Caco-2 (cell line): ENCODE measurements at regions not wholly inside any gene's neighbourhood (a gene's known extent, or its start where the extent isn't known, plus 50 kb on each side); places are given as distances from the start of the nearest gene placed in this dataset.

ENCODE experiments used
- BruUV-seq: library from RNA; stranded (reverse); fragments of 400-500 nt; replicated peaks from 2 replicates; lab custom pipeline; 2021; lab: Mats Ljungman, UMichigan
- CTCF ChIA-PET: fragments of 300-600 bp; sonication (Branson Sonifier 250); formaldehyde crosslinking; loops from one replicate; lab custom pipeline; 2022; ENCODE audit warnings: antibody characterized with exemption; lab: Charles Lee
- POLR2A ChIA-PET: fragments of 300-600 bp; sonication (Branson Sonifier 250); formaldehyde crosslinking; loops from one replicate; lab custom pipeline; 2022; ENCODE audit warnings: antibody characterized with exemption; lab: Charles Lee
- DNase-seq, 2 experiments: peaks; one replicate each; pipeline versions ENCODE4 v3.0.0 to v3.0.0-alpha.2; 2020 to 2022
- H3K27me3 ChIP-seq: replicated peaks from 2 replicates; pipeline ENCODE4 v1.6.0; 2011; ENCODE audit warnings: low read length; ENCODE audit not compliant: control insufficient read depth, insufficient read depth
- H3K36me3 ChIP-seq: 2 replicates; pipeline ENCODE4 v1.5.1; 2011; ENCODE audit warnings: low read length; ENCODE audit not compliant: control insufficient read depth, insufficient read depth
- H3K4me1 ChIP-seq: fragments of 250-450 bp; sonication (Bioruptor Pico); 2 replicates; pipeline ENCODE4 v1.5.1; 2020; ENCODE audit warnings: mild to moderate bottlenecking
- H3K4me3 ChIP-seq: 2 replicates; pipeline ENCODE4 v1.5.1; 2011; ENCODE audit warnings: low read depth, mild to moderate bottlenecking, control low read depth, low read length
- H3K9me3 ChIP-seq: fragments of 250-450 bp; sonication (Bioruptor Pico); 2 replicates; pipeline ENCODE4 v1.5.1; 2020; ENCODE audit warnings: mild to moderate bottlenecking, moderate library complexity
- H3K27ac Mint-ChIP-seq: one replicate; pipeline ENCODE4 v1.8.0; 2022; ENCODE audit warnings: mixed read lengths; ENCODE audit not compliant: unreplicated experiment
- H3K27me3 Mint-ChIP-seq: one replicate; pipeline ENCODE4 v1.8.0; 2022; ENCODE audit warnings: mixed read lengths; ENCODE audit not compliant: insufficient read depth, unreplicated experiment
- H3K36me3 Mint-ChIP-seq: one replicate; pipeline ENCODE4 v1.8.0; 2022; ENCODE audit warnings: mild to moderate bottlenecking, mixed read lengths; ENCODE audit not compliant: insufficient read depth, unreplicated experiment
- H3K4me1 Mint-ChIP-seq: one replicate; pipeline ENCODE4 v1.8.0; 2022; ENCODE audit warnings: low read depth, mixed read lengths; ENCODE audit not compliant: unreplicated experiment
- H3K4me3 Mint-ChIP-seq: one replicate; pipeline ENCODE4 v1.8.0; 2022; ENCODE audit warnings: mild to moderate bottlenecking, moderate library complexity, mixed read lengths; ENCODE audit not compliant: unreplicated experiment
- H3K9me3 Mint-ChIP-seq: one replicate; pipeline ENCODE4 v1.8.0; 2022; ENCODE audit warnings: mixed read lengths; ENCODE audit not compliant: unreplicated experiment
- CTCF ChIP-seq, 2 experiments: fragments of 200-600 bp in 1 of 2; IDR thresholded peaks; 1 replicate in 1 of 2; 2 replicates in 1 of 2; pipeline versions ENCODE4 v1.5.1 to v1.8.0; 2011 to 2022; ENCODE audit warnings: antibody characterized with exemption in 1 of 2, control low read depth in 1 of 2, inconsistent platforms in 1 of 2, low read depth in 1 of 2, low read length in 1 of 2, mild to moderate bottlenecking in 1 of 2, moderate library complexity in 1 of 2; ENCODE audit not compliant: insufficient read depth in 1 of 2, severe bottlenecking in 1 of 2, unreplicated experiment in 1 of 2
- intact Hi-C: fragments of 100-400 bp; cut with micrococcal nuclease; formaldehyde crosslinking; loops from one replicate; pipeline ENCODE4 v1.10.0; 2022; ENCODE audit not compliant: unreplicated experiment

GRCh38 chr16:85553436-85554113 lies 59.5 kb upstream of the GSE1 start:
- CTCF ChIA-PET: interaction anchor here (0.6 to 3.9 kb wide), 27 partner anchors 11 to 163 kb away, joined by 3 to 29 read pairs (median 5); no protein-coding TSS in a partner anchor
- peaks cover 19% of the 10 kb centered on the region for H3K36me3 Mint-ChIP-seq
- Histone ChIP-seq H3K9me3 (no peaks in the 10 kb centered on the region), H3K4me3 (peak overlapping the region; percentile 76), H3K27me3 (no peaks in the 10 kb centered on the region), H3K36me3 (no peaks in the 10 kb centered on the region), H3K4me1 (peaks cover 23% of the 10 kb centered on the region)
- no peaks in the 10 kb centered on the region for H3K27me3 Mint-ChIP-seq
- TF ChIP-seq CTCF (IDR thresholded peaks at IDR 0.05; ENCODE audit: insufficient read depth in 1 of 2, low read depth in 1 of 2, low read length in 1 of 2, severe bottlenecking in 1 of 2, unreplicated experiment in 1 of 2): peak; percentile 37 to 48
- peak overlapping the region; percentile 85 for H3K27ac Mint-ChIP-seq
- POLR2A ChIA-PET: interaction anchor here (0.6 to 2.0 kb wide), 9 partner anchors 18 to 131 kb away, joined by 3 to 20 read pairs (median 5); partner anchors contain the start of gene GSE1
- peak overlapping the region; percentile 93 for H3K4me3 Mint-ChIP-seq
- intact Hi-C loops: loop anchor here (1.0 kb wide), 3 partner anchors 18 to 131 kb away; no protein-coding TSS in a partner anchor
- DNase-seq: peak; percentile 85 to 93
- no peaks in the 10 kb centered on the region for H3K9me3 Mint-ChIP-seq
- no TSS peak for BruUV-seq
- H3K4me1 Mint-ChIP-seq: peaks cover 25% of the 10 kb centered on the region

GRCh38 chr16:85554114-85554888 lies 58.8 kb upstream of the GSE1 start:
- BruUV-seq: no TSS peak
- Histone ChIP-seq H3K4me1 (peaks cover 31% of the 10 kb centered on the region), H3K4me3 (peak overlapping the region; percentile 76), H3K9me3 (no peaks in the 10 kb centered on the region), H3K27me3 (no peaks in the 10 kb centered on the region), H3K36me3 (no peaks in the 10 kb centered on the region)
- H3K27ac Mint-ChIP-seq: peak overlapping the region; percentile 85
- peak overlapping the region; percentile 93 for H3K4me3 Mint-ChIP-seq
- H3K36me3 Mint-ChIP-seq: peaks cover 19% of the 10 kb centered on the region
- no peaks in the 10 kb centered on the region for H3K9me3 Mint-ChIP-seq
- intact Hi-C loops: no loop called here
- H3K4me1 Mint-ChIP-seq: peaks cover 26% of the 10 kb centered on the region
- no peaks in the 10 kb centered on the region for H3K27me3 Mint-ChIP-seq
- DNase-seq: peak; percentile 51 to 62
- ChIA-PET POLR2A (interaction anchor here (0.7 to 2.0 kb wide), 5 partner anchors 19 to 132 kb away, joined by 5 to 20 read pairs (median 5); partner anchors contain the start of gene GSE1), CTCF (interaction anchor here (0.6 to 3.9 kb wide), 20 partner anchors 9 to 138 kb away, joined by 3 to 29 read pairs (median 6); no protein-coding TSS in a partner anchor)
- TF ChIP-seq CTCF (IDR thresholded peaks at IDR 0.05; ENCODE audit: insufficient read depth in 1 of 2, low read depth in 1 of 2, low read length in 1 of 2, severe bottlenecking in 1 of 2, unreplicated experiment in 1 of 2): no peak
